IMR-90 (cell line): ENCODE measurements at regions not wholly inside any gene's neighbourhood (a gene's known extent, or its start where the extent isn't known, plus 50 kb on each side); places are given as distances from the start of the nearest gene placed in this dataset.

Experiments
- ATAC-seq: fragments of 200-7000 bp; cut with Tn5 transposase; 2 replicates; pipeline ENCODE4 v1.9.1; 2020; ENCODE audit warnings: low read depth, mild to moderate bottlenecking, moderate library complexity
- BruUV-seq: library from RNA; stranded (reverse); fragments of 400-500 nt; replicated peaks from 2 replicates; lab custom pipeline; 2021; lab: Mats Ljungman, UMichigan
- CTCF ChIA-PET: fragments of 300-600 bp; formaldehyde crosslinking; extraction: SDS; loops from one replicate; lab custom pipeline; 2021; ENCODE audit warnings: antibody characterized with exemption; lab: Yijun Ruan, JAX
- POLR2A ChIA-PET: fragments of 300-600 bp; sonication (Branson Sonifier 250); formaldehyde crosslinking; loops from one replicate; lab custom pipeline; 2022; ENCODE audit warnings: antibody characterized with exemption; ENCODE audit not compliant: unreplicated experiment; lab: Charles Lee
- DNase-seq: peaks from one replicate; pipeline ENCODE4 v3.0.0; 2013
- H2AFZ ChIP-seq: replicated peaks from 2 replicates; pipeline ENCODE3; 2013; ENCODE audit warnings: low read length, mild to moderate bottlenecking; ENCODE audit not compliant: poor library complexity
- H2AK5ac ChIP-seq: 2 replicates; pipeline ENCODE4 v1.6.1; 2013; ENCODE audit warnings: low read depth, low read length, inconsistent platforms
- H2AK9ac ChIP-seq: replicated peaks from 2 replicates; pipeline ENCODE3; 2013; ENCODE audit warnings: mild to moderate bottlenecking, low read depth, low read length, moderate library complexity; ENCODE audit not compliant: poor library complexity
- H2BK120ac ChIP-seq: 2 replicates; pipeline ENCODE4 v1.6.1; 2013; ENCODE audit warnings: low read depth, low read length, inconsistent platforms
- H2BK15ac ChIP-seq: 3 replicates; pipeline ENCODE4 v1.6.1; 2013; ENCODE audit warnings: low read depth, low read length, inconsistent platforms
- H2BK20ac ChIP-seq: 2 replicates; pipeline ENCODE4 v1.6.1; 2013; ENCODE audit warnings: low read depth, mild to moderate bottlenecking, inconsistent platforms, low read length, moderate library complexity
- H2BK5ac ChIP-seq: 2 replicates; pipeline ENCODE4 v1.6.1; 2013; ENCODE audit warnings: mild to moderate bottlenecking, low read depth, low read length, inconsistent platforms; ENCODE audit not compliant: poor library complexity, severe bottlenecking
- H3K14ac ChIP-seq: replicated peaks from 2 replicates; pipeline ENCODE4 v1.6.1; 2013; ENCODE audit warnings: low read depth, low read length, inconsistent platforms
- H3K18ac ChIP-seq: 2 replicates; pipeline ENCODE4 v1.6.1; 2013; ENCODE audit warnings: low read depth, low read length, control low read depth
- H3K23ac ChIP-seq: 2 replicates; pipeline ENCODE4 v1.6.1; 2013; ENCODE audit warnings: low read depth, low read length, inconsistent platforms
- H3K27ac ChIP-seq: 2 replicates; pipeline ENCODE4 v1.5.1; 2013; ENCODE audit warnings: mild to moderate bottlenecking, control low read depth, low read length; ENCODE audit not compliant: insufficient read depth
- H3K27me3 ChIP-seq: 2 replicates; pipeline ENCODE4 v1.6.1; 2013; ENCODE audit warnings: low read length; ENCODE audit not compliant: control insufficient read depth, insufficient read depth
- H3K36me3 ChIP-seq: 2 replicates; pipeline ENCODE4 v1.6.1; 2013; ENCODE audit warnings: low read length, mixed read lengths; ENCODE audit not compliant: control insufficient read depth, insufficient read depth
- H3K4ac ChIP-seq: 2 replicates; pipeline ENCODE4 v1.6.1; 2013; ENCODE audit warnings: low read depth, low read length, inconsistent platforms
- H3K4me1 ChIP-seq: 2 replicates; pipeline ENCODE4 v1.6.1; 2013; ENCODE audit warnings: low read length, mixed read lengths; ENCODE audit not compliant: control insufficient read depth, insufficient read depth
- H3K4me2 ChIP-seq: 2 replicates; pipeline ENCODE4 v1.6.1; 2013; ENCODE audit warnings: low read depth, mild to moderate bottlenecking, control low read depth, low read length, moderate library complexity
- H3K4me3 ChIP-seq: 2 replicates; pipeline ENCODE4 v1.5.1; 2013; ENCODE audit warnings: low read depth, mild to moderate bottlenecking, control low read depth, low read length, moderate library complexity; ENCODE audit not compliant: insufficient read depth
- H3K56ac ChIP-seq: 2 replicates; pipeline ENCODE4 v1.6.1; 2013; ENCODE audit warnings: low read length, inconsistent platforms; ENCODE audit not compliant: insufficient read depth; ENCODE audit errors: extremely low read depth
- H3K79me1 ChIP-seq, 2 experiments: 2 replicates each; pipeline ENCODE4 v1.6.1; 2013; ENCODE audit warnings: low read length in 2 of 2, inconsistent platforms in 1 of 2, low read depth in 1 of 2
- H3K9ac ChIP-seq: 2 replicates; pipeline ENCODE4 v1.6.1; 2013; ENCODE audit warnings: low read depth, low read length, control low read depth
- H3K9me1 ChIP-seq: 2 replicates; pipeline ENCODE4 v1.6.1; 2013; ENCODE audit warnings: low read length, inconsistent platforms; ENCODE audit not compliant: insufficient read depth
- H3K9me3 ChIP-seq: 2 replicates; pipeline ENCODE4 v1.6.1; 2013; ENCODE audit warnings: low read length; ENCODE audit not compliant: control insufficient read depth, insufficient read depth
- H4K20me1 ChIP-seq: 2 replicates; pipeline ENCODE4 v1.6.1; 2013; ENCODE audit warnings: low read length, inconsistent platforms; ENCODE audit not compliant: insufficient read depth
- H4K5ac ChIP-seq: 2 replicates; pipeline ENCODE4 v1.6.1; 2013; ENCODE audit warnings: mild to moderate bottlenecking, low read depth, low read length, control low read depth
- H4K8ac ChIP-seq, 2 experiments: 2 replicates each; pipeline ENCODE4 v1.6.1; 2013; ENCODE audit warnings: low read depth in 2 of 2, low read length in 2 of 2, control low read depth in 1 of 2, inconsistent platforms in 1 of 2
- H4K91ac ChIP-seq: 2 replicates; pipeline ENCODE4 v1.6.1; 2013; ENCODE audit warnings: low read depth, low read length, inconsistent platforms; ENCODE audit not compliant: insufficient read depth
- BHLHE40 ChIP-seq: fragments of 150-350 bp; IDR thresholded peaks from 2 replicates; pipeline ENCODE4 v1.6.1; 2016; ENCODE audit warnings: mild to moderate bottlenecking, low read depth, low read length
- CEBPB ChIP-seq: IDR thresholded peaks from 2 replicates; pipeline ENCODE4 v1.6.1; 2012; ENCODE audit warnings: low read depth, low read length, improper control_type of control experiment
- CHD1 ChIP-seq: IDR thresholded peaks from 2 replicates; pipeline ENCODE4 v1.6.1; 2012; ENCODE audit warnings: low read depth, low read length, improper control_type of control experiment
- CTCF ChIP-seq: conservative IDR thresholded peaks from 2 replicates; pipeline ENCODE4 v1.5.1; 2012; ENCODE audit warnings: mild to moderate bottlenecking, low read depth, low read length, improper control_type of control experiment
- ELK1 ChIP-seq: fragments of 150-350 bp; IDR thresholded peaks from 2 replicates; pipeline ENCODE4 v1.6.1; 2016; ENCODE audit warnings: low read depth, mild to moderate bottlenecking, low read length, moderate library complexity, borderline replicate concordance
- FOS ChIP-seq: fragments of 150-350 bp; IDR thresholded peaks from 2 replicates; pipeline ENCODE4 v1.6.1; 2016; ENCODE audit warnings: low read depth, low read length
- MAFK ChIP-seq: IDR thresholded peaks from 2 replicates; pipeline ENCODE4 v1.6.1; 2012; ENCODE audit warnings: low read depth, low read length, improper control_type of control experiment
- MXI1 ChIP-seq: IDR thresholded peaks from 2 replicates; pipeline ENCODE4 v1.6.1; 2012; ENCODE audit warnings: low read depth, mild to moderate bottlenecking, low read length, moderate library complexity, borderline replicate concordance
- NFE2L2 ChIP-seq: fragments of 150-350 bp; IDR thresholded peaks from 2 replicates; pipeline ENCODE4 v1.6.1; 2016; ENCODE audit warnings: low read depth, mild to moderate bottlenecking, low read length
- POLR2A ChIP-seq: IDR thresholded peaks from 2 replicates; pipeline ENCODE4 v1.6.1; 2012; ENCODE audit warnings: mild to moderate bottlenecking, low read depth, low read length
- RCOR1 ChIP-seq: IDR thresholded peaks from 2 replicates; pipeline ENCODE4 v1.6.1; 2012; ENCODE audit warnings: mild to moderate bottlenecking, low read length, improper control_type of control experiment; ENCODE audit not compliant: insufficient replicate concordance
- RFX5 ChIP-seq: IDR thresholded peaks from 2 replicates; pipeline ENCODE4 v1.8.0; 2012; ENCODE audit warnings: low read depth, mild to moderate bottlenecking, low read length, moderate library complexity
- SMC3 ChIP-seq: fragments of 150-350 bp; IDR thresholded peaks from 2 replicates; pipeline ENCODE4 v1.6.1; 2016; ENCODE audit warnings: low read depth, mild to moderate bottlenecking, antibody characterized with exemption, low read length, moderate library complexity
- USF2 ChIP-seq: fragments of 150-350 bp; IDR thresholded peaks from 2 replicates; pipeline ENCODE4 v1.6.1; 2017; ENCODE audit warnings: mild to moderate bottlenecking, antibody characterized with exemption, low read length, low read depth
- WGBS, 2 experiments: methylation state at CpG; one replicate each; pipeline versions ENCODE4 v1.1.5 to v1.1.7; 2013; ENCODE audit warnings: missing lambda C conversion rate in 2 of 2; ENCODE audit not compliant: insufficient read length in 1 of 2; ENCODE audit errors: extremely low coverage in 2 of 2; 5-methylcytosine and 5-hydroxymethylcytosine counted together
- dilution Hi-C: fragments of 300-500 bp; cut with HindIII; formaldehyde crosslinking; loops from one replicate; pipeline ENCODE4 v1.14.3; 2018; ENCODE audit warnings: low sequenced_read_pairs; ENCODE audit not compliant: unreplicated experiment
- in situ Hi-C: fragments of 300-500 bp; cut with MboI; formaldehyde crosslinking; loops from 3 replicates; pipeline ENCODE4 v1.14.3; 2019; ENCODE audit warnings: low sequenced_read_pairs, inconsistent platforms, mixed read lengths
- intact Hi-C: fragments of 100-400 bp; cut with micrococcal nuclease; formaldehyde crosslinking; loops from 2 replicates; pipeline ENCODE4 v1.10.0; 2022

GRCh38 chr1:60965280-60965854 is 117.0 kb upstream of the NFIA start:
- intact Hi-C loops, result no loop called here
- no peak overlapping the region for H3K4me2 ChIP-seq
- H4K20me1 ChIP-seq, result no peaks in the 10 kb centered on the region
- H3K27me3 ChIP-seq, result no peaks in the 10 kb centered on the region; the same call in 1 of the 2 replicates
- no peak for TF ChIP-seq CHD1
- TF ChIP-seq CTCF, result no peak
- TF ChIP-seq MAFK, result no peak
- TF ChIP-seq RCOR1, result no peak
- no peak for TF ChIP-seq NFE2L2
- TF ChIP-seq BHLHE40, result no peak
- no peak for TF ChIP-seq RFX5
- no peak for TF ChIP-seq CEBPB
- no peak for TF ChIP-seq POLR2A
- TF ChIP-seq USF2, result no peak
- TF ChIP-seq MXI1, result no peak
- no peak for TF ChIP-seq FOS
- no peak for TF ChIP-seq SMC3
- no peak for TF ChIP-seq ELK1
- ATAC-seq, result no peak
- H2BK20ac ChIP-seq, result no peak overlapping the region
- H3K79me1 ChIP-seq, result no peaks in the 10 kb centered on the region
- no peak overlapping the region for H2AK5ac ChIP-seq
- H3K9me1 ChIP-seq, result no peaks in the 10 kb centered on the region
- no peaks in the 10 kb centered on the region for H3K36me3 ChIP-seq
- no peak overlapping the region for H2BK15ac ChIP-seq
- DNase-seq, result no peak
- peaks cover 6% of the 10 kb centered on the region; the same call in 1 of the 2 replicates for H3K9me3 ChIP-seq
- no peak overlapping the region for H2AK9ac ChIP-seq
- no peak overlapping the region for H4K8ac ChIP-seq
- dilution Hi-C loops, result no loop called here
- H3K23ac ChIP-seq, result no peak overlapping the region
- ChIA-PET POLR2A (no interaction called here), CTCF (no interaction called here)
- no peak overlapping the region for H4K5ac ChIP-seq
- no peak overlapping the region for H4K91ac ChIP-seq
- WGBS, 2 experiments, result no CpG with 5 or more reads among the region's 2 CpGs
- in situ Hi-C loops, result no loop called here
- no peak overlapping the region for H3K9ac ChIP-seq
- H2BK120ac ChIP-seq, result no peak overlapping the region
- no peak overlapping the region for H3K56ac ChIP-seq
- H3K4me1 ChIP-seq, result no peaks in the 10 kb centered on the region
- no peak overlapping the region for H3K27ac ChIP-seq
- no TSS peak for BruUV-seq
- H3K4ac ChIP-seq, result no peak overlapping the region
- H3K4me3 ChIP-seq, result no peak overlapping the region
- no peak overlapping the region for H3K14ac ChIP-seq
- H2BK5ac ChIP-seq, result no peak overlapping the region
- H2AFZ ChIP-seq, result no peak overlapping the region
- H3K18ac ChIP-seq, result no peak overlapping the region
